Testis (tissue), 2 donors: ENCODE measurements at regions not wholly inside any gene's neighbourhood (a gene's known extent, or its start where the extent isn't known, plus 50 kb on each side); places are given as distances from the start of the nearest gene placed in this dataset.

Source experiments
- DNase-seq: peaks from one replicate; pipeline ENCODE4 v3.0.0-alpha.2; 2019
- H3K27ac ChIP-seq, 2 donors: fragments of 200-600 bp; sonication (generic); one replicate each; pipeline ENCODE4 v1.5.1; 2019
- H3K27me3 ChIP-seq: fragments of 200-600 bp; sonication (generic); one replicate; pipeline ENCODE4 v1.5.1; 2019
- H3K36me3 ChIP-seq: fragments of 200-600 bp; sonication (generic); one replicate; pipeline ENCODE4 v1.5.1; 2017; ENCODE audit warnings: low read depth; ENCODE audit errors: missing control alignments
- H3K4me1 ChIP-seq: fragments of 200-600 bp; sonication (generic); one replicate; pipeline ENCODE4 v1.5.1; 2019
- H3K4me3 ChIP-seq, 2 donors: fragments of 200-600 bp; sonication (generic); one replicate each; pipeline ENCODE4 v1.5.1; 2017 to 2019
- H3K9me3 ChIP-seq: fragments of 200-600 bp; sonication (generic); one replicate; pipeline ENCODE4 v1.5.1; 2017
- POLR2A ChIP-seq: fragments of 450-650 bp; IDR thresholded peaks from one replicate; pipeline ENCODE4 v1.6.1; 2017; ENCODE audit warnings: antibody characterized with exemption, mild to moderate bottlenecking, moderate library complexity
- WGBS, 2 donors: methylation state at CpG; one replicate each; pipeline ENCODE4 v1.1.5; 2018; 5-methylcytosine and 5-hydroxymethylcytosine counted together
- intact Hi-C: fragments of 100-400 bp; cut with DNase I; formaldehyde crosslinking; loops from one replicate; pipeline ENCODE4 v1.15.1; 2023; ENCODE audit warnings: low total_unique reads
- TF ChIP-seq, protein P1 (sequence below), 3 experiments: fragments of 450-650 bp in 2 of 3; fragments of 200-600 bp in 1 of 3; sonication (generic) in 1 of 3; IDR thresholded peaks; one replicate each; pipeline ENCODE4 v1.5.1; 2016 to 2019; ENCODE audit warnings: antibody characterized with exemption in 3 of 3, mild to moderate bottlenecking in 2 of 3, moderate library complexity in 1 of 3

DNA sequence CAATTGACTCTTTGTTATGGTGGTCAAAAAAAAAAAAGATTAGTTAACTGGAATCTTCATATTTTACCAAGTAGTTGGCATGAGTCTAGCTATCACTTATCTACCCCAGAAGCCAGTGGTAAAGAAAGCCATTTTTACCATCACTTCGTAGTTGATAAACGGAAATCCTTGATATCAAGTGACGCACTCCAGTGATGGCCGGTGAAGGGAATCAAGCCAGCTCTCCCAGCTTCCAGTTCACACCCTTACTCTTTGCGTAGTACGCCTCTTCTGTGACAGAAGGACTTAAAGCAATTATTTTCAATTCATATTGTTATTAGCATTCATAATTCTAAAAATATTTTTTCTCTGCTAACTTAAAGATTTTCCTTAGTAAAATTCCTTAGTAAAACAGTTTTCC is 447.9 kb downstream of the GPATCH2 start:
- no peaks in the 10 kb centered on the region for H3K9me3 ChIP-seq
- no peak for DNase-seq
- H3K4me1 ChIP-seq, result no peaks in the 10 kb centered on the region
- TF ChIP-seq POLR2A, result no peak
- TF ChIP-seq, protein P1, sequence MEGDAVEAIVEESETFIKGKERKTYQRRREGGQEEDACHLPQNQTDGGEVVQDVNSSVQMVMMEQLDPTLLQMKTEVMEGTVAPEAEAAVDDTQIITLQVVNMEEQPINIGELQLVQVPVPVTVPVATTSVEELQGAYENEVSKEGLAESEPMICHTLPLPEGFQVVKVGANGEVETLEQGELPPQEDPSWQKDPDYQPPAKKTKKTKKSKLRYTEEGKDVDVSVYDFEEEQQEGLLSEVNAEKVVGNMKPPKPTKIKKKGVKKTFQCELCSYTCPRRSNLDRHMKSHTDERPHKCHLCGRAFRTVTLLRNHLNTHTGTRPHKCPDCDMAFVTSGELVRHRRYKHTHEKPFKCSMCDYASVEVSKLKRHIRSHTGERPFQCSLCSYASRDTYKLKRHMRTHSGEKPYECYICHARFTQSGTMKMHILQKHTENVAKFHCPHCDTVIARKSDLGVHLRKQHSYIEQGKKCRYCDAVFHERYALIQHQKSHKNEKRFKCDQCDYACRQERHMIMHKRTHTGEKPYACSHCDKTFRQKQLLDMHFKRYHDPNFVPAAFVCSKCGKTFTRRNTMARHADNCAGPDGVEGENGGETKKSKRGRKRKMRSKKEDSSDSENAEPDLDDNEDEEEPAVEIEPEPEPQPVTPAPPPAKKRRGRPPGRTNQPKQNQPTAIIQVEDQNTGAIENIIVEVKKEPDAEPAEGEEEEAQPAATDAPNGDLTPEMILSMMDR (IDR thresholded peaks at IDR 0.05), result no peak
- H3K4me3 ChIP-seq, result no peak overlapping the region
- no peaks in the 10 kb centered on the region for H3K27me3 ChIP-seq
- intact Hi-C loops, result no loop called here
- 73 to 76% methylated on average over 6 of the region's 6 CpGs for WGBS, 2 donors
- H3K27ac ChIP-seq, result no peak overlapping the region
- H3K36me3 ChIP-seq, result no peaks in the 10 kb centered on the region

DNA sequence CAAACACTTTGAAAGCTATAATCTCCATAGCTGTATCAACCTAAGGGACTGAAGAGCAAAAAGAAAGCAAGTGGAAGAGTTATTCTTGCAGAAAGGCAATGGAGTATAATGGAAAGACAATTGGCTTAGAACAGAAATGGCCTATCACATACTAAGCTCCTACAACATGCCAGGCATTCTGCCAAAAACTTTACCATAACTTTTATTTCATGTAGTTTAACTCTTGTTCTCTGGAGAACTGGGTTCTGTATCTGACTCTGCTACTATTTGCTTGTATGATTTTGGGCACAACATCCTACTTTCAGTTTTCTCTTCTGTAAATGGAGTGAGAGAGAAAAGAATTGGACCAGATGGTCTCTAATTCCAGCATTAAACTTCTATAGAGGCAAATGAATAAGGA is 449.1 kb downstream of the GPATCH2 start:
- intact Hi-C loops, result no loop called here
- no peaks in the 10 kb centered on the region for H3K36me3 ChIP-seq

DNA sequence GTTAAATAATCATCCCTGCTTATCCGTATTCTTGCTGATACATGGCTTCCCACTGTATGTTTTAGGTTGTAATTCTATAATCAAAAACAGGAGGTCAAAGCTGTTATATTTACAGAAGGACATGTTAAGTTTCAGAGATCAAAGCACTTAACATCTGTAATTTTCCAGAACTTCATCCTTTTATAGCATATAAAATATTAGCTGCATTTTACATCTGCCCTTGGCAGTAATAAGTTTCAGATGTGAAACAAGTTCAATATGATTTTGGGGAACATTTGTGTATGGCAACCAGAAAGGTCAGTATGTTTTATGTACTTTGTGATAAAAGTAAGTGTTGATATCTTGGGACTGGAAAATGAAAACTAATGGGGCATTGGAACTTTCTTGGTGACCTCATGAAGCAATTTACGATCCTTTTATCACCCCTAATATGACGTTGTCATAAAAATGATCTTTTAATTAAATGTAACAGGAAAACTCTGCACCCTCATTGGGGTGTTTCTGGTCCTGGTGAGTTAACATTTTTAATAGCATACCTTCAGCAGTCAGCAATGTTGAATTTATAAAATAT is 449.6 kb downstream of the GPATCH2 start:
- Histone ChIP-seq H3K36me3 (no peaks in the 10 kb centered on the region), H3K9me3 (no peaks in the 10 kb centered on the region), H3K27ac (no peak overlapping the region), H3K4me1 (no peaks in the 10 kb centered on the region), H3K4me3 (no peak overlapping the region), H3K27me3 (no peaks in the 10 kb centered on the region)
- intact Hi-C loops, result no loop called here
- TF ChIP-seq POLR2A, result no peak
- TF ChIP-seq, protein P1 (IDR thresholded peaks at IDR 0.05), result no peak
- no peak for DNase-seq
- WGBS, 2 donors, result 38 to 53% methylated on average over 3 of the region's 3 CpGs

More for the DNA sequence above, 449.1 kb downstream of the GPATCH2 start:
- Histone ChIP-seq H3K27me3 (no peaks in the 10 kb centered on the region), H3K9me3 (no peaks in the 10 kb centered on the region), H3K4me3 (no peak overlapping the region), H3K27ac (no peak overlapping the region), H3K4me1 (no peaks in the 10 kb centered on the region)
- TF ChIP-seq POLR2A, result no peak
- TF ChIP-seq, protein P1 (IDR thresholded peaks at IDR 0.05), result no peak
- no peak for DNase-seq

DNA sequence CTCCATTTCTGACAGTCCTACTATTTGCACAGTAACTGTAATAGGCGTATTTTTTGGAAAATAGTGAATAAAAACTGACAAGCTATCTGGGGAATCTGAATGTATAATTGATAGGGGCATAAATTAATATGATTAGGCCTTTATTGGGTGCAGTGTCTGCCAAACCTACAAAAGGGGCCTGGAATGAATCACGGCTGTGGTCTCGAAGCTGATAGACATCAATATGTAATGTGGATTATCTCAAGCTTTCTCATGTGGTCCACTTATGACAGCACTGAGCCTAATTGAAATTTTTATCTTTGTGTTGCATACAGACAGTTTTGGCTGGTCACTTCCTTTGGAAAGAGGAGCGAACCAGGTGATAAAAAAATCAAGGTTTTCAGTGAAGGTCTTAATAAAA is 450.4 kb downstream of the GPATCH2 start:
- Histone ChIP-seq H3K4me3 (no peak overlapping the region), H3K27me3 (no peaks in the 10 kb centered on the region), H3K9me3 (no peaks in the 10 kb centered on the region), H3K36me3 (no peaks in the 10 kb centered on the region), H3K4me1 (no peaks in the 10 kb centered on the region), H3K27ac (no peak overlapping the region)
- DNase-seq, result no peak
- intact Hi-C loops, result no loop called here
- TF ChIP-seq POLR2A, result no peak
- TF ChIP-seq, protein P1 (IDR thresholded peaks at IDR 0.05), result no peak
- 82% methylated on average over 4 of the region's 4 CpGs for WGBS, 2 donors

DNA sequence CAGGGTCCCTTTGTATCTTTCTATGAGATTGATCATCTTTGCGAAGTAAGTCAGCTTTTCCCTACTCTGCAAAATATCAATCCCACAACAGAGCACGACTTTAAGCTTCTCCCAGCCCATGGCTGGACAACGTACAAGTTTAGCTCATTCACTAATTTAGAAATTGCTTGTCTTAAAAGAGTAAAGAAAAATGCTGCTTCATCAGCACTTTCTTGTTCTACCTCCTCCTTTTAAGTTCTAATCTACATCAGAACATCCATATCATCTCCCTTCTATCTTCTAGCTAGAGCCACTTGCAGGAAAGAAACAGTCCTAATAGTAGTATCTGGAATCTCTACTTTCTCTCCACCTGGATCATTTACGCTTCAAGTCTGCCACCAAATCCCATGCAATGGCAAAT is 441.2 kb upstream of the ESRRG start:
- TF ChIP-seq, protein P1 (IDR thresholded peaks at IDR 0.05), result no peak
- TF ChIP-seq POLR2A, result no peak
- Histone ChIP-seq H3K27ac (no peak overlapping the region), H3K27me3 (no peaks in the 10 kb centered on the region), H3K4me1 (no peaks in the 10 kb centered on the region), H3K4me3 (no peak overlapping the region), H3K36me3 (no peaks in the 10 kb centered on the region), H3K9me3 (no peaks in the 10 kb centered on the region)
- no peak for DNase-seq
- intact Hi-C loops, result no loop called here
- WGBS, 2 donors, result 87 to 89% methylated on average over 4 of the region's 4 CpGs
